HuH-7 (cell line): ENCODE measurements at regions not wholly inside any gene's neighbourhood (a gene's known extent, or its start where the extent isn't known, plus 50 kb on each side); places are given as distances from the start of the nearest gene placed in this dataset.
"Not testable (repeated sequence)": the region's sequence is repeated elsewhere in the genome, so short reads cannot be mapped to it uniquely, and the experiment has no call there.

Source experiments
- DNase-seq: peaks from one replicate; pipeline ENCODE4 v3.0.0; 2011; ENCODE audit warnings: low spot score

DNA sequence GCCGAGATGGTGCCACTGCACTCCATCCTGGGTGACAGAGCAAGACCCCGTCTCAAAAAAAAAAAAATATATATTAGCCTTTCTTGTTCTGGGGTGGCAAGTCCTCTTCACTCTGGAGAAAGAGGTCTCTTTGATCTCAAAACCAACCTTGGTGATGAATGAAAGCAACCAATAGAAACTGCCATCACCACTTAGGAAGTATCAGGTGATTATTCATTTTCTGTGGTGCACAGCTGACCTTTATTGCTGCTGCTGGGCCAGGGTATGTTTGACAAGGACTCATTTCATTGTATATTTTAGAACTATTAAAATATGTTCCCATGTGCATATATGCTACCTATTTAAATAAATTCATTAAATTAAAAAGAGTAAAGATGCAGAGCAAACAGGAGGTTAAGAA is 76.0 kb upstream of the KIT start:
- no peak for DNase-seq

DNA sequence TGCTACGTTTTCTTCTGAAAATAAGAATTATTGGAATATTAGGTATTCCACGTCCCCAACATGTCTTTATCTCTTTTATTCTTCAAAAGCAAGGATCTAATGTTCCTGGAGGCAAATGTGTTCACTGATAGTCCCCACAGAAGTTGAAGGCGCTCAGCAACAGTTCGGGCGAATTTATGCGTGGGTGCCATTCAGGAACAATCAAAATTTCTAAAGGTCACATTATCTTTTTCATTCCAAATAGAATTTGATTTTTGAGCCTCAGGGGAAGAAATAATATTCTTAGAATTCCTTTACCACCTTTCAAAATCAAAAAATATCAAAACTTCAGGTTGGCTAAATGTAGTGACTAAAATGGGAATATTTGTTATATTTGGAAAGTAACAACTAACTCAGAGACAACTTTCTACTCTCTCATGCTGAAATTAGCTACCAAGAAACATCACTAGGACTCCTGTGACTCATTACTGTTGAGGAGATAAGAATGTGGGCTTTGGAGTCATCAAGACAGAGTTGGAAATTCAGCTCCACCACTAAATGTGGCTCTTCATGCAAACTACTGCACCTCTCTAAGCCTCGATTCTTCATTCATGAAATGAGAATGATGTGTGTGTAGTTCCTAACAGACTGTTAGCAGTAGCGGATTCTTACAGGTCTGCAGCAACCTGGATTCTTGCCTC is 72.3 kb upstream of the KIT start:
- DNase-seq, result no peak

DNA sequence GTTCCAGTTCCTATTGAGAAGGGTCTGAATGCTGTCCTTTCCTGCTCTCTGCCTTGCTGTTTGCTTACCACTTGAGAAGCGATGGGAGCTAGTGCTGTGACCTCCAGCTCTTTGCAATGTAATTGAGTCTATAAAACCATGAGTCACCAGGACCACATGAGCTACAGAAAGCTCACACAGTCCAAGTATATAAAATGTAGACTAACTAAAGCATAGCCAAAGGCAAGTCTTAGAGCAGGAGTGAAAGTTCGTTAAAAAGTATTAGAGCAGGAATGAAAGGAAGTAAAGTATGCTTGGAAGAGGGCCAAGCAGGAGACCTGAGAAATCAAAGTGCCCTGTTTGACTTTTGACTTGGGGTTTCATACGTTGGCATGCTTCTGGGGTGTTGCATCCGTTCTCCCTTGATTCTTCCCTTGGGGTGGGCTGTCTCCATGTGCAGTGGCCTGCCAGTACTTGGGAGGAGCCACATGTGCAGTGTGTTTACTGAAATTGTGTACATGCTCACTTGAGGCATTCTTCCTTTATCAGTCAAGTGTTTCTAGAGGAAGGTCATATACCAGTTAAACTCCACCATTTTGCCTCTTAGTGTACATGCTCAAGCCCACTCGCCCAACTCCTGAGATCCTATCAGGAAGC is 71.3 kb upstream of the KIT start:
- DNase-seq, result no peak

DNA sequence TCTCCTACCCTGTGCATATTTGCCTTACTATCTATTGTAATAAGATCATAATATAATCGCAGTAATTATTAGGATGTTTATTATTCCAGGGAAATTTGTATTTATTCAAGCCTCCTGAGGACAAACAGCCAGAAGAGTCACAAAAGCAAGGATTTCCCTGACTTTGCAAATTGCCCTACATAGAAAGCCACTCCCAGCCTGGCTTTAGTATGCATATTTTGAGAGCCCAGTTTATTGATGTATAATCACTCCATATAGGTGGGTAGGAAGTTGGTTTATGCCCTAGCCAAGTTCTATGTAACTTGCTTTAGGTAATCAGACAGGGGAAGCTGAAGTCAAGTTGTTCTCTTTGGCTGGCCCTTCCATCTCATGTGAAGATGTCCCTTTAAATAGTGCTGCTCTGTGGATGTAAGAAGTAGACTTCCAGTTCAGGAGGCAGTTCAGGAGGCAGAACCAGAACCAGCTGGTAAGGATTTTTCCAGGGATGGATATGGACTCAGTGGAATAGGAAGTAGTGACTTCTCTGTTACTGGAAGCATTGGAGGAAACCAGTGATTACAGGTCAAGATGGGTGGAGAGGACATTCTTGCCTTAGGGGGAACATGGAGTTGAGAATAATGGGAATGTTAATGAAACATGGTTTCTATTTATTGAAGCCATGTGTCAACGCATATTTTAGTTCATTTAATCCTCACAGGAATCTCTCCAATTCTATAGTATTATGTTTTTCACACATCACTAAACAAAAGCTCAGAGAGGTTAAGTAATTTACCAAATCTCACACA is 70.5 kb upstream of the KIT start:
- no peak for DNase-seq

DNA sequence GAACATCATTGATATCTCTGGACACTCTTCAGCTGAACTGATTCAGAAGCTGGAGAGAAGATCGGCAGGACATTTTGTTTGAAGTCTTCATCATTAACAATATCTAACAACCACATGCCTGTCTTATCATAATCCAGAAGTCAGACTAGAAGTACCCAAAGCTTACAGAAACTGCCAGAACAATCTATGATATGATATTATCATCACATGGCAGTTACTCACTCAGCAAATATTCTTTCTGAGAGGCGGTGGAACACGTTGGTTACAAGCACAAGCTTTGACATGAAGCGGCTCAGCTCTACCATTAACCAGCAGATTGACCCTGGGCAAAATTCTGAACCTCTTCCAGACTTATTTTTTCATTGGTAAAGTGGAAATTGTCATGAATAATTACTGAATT is 69.4 kb upstream of the KIT start:
- DNase-seq, result no peak

DNA sequence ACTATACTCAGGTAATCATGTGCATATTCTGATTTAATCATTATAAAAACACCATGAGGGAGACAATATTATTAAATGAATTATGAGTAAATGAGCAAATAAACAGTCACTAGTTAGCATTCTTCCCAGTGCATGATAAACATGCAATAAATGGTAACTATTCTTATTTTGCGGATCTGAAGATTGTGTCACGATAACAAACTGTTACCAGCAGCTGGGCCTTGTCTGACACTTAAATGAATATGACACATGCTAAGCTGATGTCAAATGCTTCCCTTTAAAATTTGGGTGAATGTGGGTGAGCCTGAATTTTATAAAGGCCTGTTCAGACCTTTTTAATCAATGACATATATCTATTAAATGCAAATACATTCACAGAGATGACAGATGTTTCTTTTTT is 68.2 kb upstream of the KIT start:
- no peak for DNase-seq

DNA sequence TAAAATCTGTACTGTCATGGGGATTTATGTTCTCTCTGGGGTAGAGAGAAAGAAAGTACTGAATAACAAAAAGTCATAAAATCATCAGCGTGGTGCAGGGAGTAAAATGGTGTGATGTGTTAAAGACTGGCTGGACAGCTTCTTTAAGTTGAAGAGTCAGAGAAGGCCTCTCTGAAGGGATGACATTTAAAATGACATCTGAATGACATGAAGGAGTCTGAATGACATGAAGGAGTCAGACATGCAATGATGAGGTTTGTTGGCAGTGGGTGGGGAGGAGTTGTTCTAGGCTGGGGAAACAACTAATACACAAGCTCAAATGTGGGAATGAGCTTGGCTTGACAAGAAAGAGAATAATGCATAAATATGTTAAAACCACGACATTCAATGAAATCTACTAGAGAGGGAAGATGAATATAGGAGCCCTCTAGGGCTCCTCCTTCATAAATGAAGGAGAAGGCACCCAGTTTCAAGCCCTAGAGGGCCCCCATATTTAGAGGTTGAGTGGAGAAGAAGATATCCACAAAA is 63.9 kb upstream of the KIT start:
- DNase-seq, result no peak

DNA sequence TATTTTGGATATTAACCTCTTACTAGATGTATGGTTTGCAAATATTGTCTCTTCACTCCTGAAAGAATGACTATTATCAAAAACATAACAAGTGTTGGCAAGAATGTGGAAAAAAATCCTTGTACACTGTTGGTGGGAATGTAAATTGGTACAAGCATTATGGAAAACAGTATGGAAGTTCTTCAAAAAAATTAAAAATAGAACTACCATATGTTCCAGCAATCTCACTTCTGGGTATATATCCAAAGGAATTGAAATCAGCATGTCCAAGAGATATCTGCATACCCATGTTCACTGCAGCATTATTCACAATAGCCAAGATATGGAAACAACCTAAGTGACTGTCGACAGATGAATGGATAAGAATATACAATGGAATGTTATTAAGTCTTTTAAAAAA is 61.6 kb upstream of the KIT start:
- DNase-seq, result no peak

DNA sequence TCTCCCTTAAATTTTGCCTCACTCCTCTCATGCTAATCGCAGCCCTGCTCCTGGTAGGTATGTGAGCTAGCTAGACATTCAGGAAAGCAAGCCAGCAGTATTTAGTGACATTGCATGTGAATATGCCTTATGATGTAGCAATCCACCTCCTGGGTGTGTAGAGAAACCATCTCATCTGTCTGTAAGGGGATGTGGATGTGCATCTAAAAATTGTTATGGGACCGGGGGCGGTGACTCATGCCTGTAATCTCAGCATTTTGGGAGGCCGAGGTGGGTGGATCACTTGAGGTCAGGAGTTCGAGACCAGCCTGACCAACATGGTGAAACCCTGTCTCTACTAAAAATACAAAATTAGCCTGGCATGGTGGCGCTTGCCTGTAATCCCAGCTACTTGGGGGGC is 60.1 kb upstream of the KIT start:
- not testable (repeated sequence) for DNase-seq

DNA sequence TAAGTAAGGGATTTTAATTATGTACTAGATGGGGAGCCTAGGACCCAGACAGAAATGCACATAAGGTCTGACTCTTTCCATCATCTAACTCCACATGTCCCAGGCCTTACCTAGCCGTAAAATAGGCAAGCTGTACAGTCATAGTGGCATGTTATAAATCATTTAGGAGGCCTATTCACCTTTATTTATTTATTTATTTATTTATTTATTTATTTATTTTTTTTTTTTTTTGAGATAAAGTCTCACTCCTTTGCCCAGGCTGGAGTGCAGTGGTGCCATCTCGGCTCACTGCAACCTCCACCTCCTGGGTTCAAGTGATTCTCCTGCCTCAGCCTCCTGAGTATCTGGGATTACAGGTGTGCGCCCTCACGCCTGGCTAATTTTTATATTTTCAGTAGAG is 55.6 kb upstream of the KIT start:
- DNase-seq, result not testable (repeated sequence)

DNA sequence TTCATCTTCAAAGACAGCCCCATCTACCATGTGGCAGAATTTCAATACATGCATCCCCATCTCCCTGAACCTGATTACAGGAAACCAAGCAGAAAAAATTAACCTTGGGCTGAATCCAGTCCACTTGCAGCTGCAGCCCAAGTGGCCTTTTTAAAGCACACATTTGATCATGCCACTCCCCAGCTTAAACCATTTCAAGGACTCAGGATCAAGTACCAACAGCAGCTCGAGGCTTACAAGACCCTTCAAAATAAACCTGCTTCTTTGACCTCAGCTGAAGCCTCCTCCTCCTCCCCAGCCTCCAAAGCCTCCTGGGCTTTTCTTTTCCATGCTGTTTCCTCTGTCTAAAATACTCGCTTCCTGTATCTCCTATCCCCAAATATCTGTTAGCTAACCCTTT is 50.7 kb upstream of the KIT start:
- no peak for DNase-seq

DNA sequence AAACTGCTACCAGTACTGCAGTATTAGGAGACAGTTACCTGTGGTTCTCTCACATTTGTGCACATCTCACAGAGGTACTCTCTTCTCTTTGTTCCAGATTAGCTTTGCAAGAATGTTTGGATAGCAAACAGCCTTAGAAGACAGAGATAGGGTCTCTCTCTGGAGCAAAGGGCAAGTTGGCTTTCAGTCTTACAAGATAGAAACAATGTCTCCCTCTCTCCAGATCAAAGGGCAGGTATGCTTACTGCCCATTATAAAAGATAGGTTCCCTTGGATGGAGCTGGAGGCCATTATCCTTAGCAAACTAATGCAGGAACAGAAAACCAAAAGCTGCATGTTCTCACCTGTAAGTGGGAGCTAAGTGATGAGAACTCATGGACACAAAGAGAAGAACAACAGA is 50.2 kb upstream of the KIT start:
- DNase-seq, result no peak
